OCI-LY3 (cell line): ENCODE measurements at regions not wholly inside any gene's neighbourhood (a gene's known extent, or its start where the extent isn't known, plus 50 kb on each side); places are given as distances from the start of the nearest gene placed in this dataset.

Experiments used
- EZH2phosphoT487 ChIP-seq: fragments of 200-600 bp; shearing (Covaris generic); IDR thresholded peaks from 2 replicates; pipeline ENCODE4 v1.6.1; 2018; ENCODE audit warnings: antibody characterized with exemption, mixed run types, low read depth
- TF ChIP-seq, protein P1 (sequence below): fragments of 200-600, 300-600 bp; sonication (generic); IDR thresholded peaks from 2 replicates; pipeline ENCODE4 v1.5.1; 2014; ENCODE audit warnings: antibody characterized with exemption, low read length, low read depth

DNA sequence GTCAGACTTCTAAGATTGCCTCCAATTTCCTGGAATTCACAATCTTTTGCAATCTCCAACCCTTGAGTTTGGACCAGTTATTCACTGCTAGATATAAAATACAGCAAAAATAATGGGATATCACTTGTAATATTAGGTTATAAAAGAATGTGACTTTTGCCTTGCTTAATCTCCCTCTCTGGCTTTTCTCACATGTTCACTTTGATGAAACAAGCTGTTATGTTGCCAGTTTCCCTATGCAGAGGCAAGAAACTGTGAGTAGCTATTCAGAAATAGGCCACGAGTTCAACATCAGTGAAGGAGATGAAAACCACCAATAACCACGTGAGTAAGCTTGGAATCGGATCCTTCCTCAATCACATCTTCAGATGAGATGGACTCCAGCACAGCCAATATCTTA lies 842.7 kb downstream of the RNF144A start:
- TF ChIP-seq, protein P1, sequence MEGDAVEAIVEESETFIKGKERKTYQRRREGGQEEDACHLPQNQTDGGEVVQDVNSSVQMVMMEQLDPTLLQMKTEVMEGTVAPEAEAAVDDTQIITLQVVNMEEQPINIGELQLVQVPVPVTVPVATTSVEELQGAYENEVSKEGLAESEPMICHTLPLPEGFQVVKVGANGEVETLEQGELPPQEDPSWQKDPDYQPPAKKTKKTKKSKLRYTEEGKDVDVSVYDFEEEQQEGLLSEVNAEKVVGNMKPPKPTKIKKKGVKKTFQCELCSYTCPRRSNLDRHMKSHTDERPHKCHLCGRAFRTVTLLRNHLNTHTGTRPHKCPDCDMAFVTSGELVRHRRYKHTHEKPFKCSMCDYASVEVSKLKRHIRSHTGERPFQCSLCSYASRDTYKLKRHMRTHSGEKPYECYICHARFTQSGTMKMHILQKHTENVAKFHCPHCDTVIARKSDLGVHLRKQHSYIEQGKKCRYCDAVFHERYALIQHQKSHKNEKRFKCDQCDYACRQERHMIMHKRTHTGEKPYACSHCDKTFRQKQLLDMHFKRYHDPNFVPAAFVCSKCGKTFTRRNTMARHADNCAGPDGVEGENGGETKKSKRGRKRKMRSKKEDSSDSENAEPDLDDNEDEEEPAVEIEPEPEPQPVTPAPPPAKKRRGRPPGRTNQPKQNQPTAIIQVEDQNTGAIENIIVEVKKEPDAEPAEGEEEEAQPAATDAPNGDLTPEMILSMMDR: no peak
- TF ChIP-seq EZH2phosphoT487: no peak
